NCI-H2227 treated with DMSO at 0.1 percent for 48 hours (cell line): ENCODE measurements at regions not wholly inside any gene's neighbourhood (a gene's known extent, or its start where the extent isn't known, plus 50 kb on each side); places are given as distances from the start of the nearest gene placed in this dataset.

ENCODE experiments used
- DNase-seq: peaks from one replicate; lab custom pipeline; 2025; lab: John Stamatoyannopoulos, UW

GRCh38 chr12:43095669-43096280, 456.2 kb downstream of the ADAMTS20 start:
- DNase-seq: no peak

DNA sequence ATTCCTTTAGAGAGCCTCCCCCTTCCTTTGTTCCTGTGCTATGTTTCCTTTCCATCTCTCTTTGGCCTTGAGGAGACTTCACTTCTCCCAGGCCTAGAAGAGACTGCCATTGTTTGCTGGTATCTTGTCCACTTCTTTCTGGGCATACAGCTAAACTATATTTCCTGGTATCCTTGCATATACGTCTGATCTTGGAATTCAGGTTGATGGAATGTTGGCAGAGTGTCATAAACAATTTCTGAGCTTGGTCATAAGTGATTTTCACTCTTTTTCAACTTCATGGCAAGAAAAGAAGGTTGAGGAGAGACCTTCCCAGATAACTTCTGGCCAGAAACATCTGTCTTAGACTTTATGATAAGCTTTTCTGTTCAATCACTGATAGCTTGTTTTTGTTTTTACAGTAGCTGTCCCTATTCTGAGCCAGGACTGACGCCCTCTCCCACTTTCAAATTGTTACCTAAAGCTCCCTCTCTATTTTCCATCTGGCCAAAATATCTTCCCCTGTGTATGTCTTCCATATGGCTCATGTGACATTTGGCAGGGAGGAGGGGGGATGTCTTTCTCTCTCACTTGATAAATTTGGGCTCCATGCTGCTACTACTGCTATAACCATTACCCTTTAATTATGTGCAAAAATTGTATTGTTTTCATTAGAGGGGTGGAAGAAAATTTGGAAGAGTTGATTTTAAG, 457.0 kb downstream of the ADAMTS20 start:
- DNase-seq: no peak

- no peak for DNase-seq
These were observed 461.0 kb downstream of the ADAMTS20 start for GRCh38 chr12:43090981-43091380.

DNA sequence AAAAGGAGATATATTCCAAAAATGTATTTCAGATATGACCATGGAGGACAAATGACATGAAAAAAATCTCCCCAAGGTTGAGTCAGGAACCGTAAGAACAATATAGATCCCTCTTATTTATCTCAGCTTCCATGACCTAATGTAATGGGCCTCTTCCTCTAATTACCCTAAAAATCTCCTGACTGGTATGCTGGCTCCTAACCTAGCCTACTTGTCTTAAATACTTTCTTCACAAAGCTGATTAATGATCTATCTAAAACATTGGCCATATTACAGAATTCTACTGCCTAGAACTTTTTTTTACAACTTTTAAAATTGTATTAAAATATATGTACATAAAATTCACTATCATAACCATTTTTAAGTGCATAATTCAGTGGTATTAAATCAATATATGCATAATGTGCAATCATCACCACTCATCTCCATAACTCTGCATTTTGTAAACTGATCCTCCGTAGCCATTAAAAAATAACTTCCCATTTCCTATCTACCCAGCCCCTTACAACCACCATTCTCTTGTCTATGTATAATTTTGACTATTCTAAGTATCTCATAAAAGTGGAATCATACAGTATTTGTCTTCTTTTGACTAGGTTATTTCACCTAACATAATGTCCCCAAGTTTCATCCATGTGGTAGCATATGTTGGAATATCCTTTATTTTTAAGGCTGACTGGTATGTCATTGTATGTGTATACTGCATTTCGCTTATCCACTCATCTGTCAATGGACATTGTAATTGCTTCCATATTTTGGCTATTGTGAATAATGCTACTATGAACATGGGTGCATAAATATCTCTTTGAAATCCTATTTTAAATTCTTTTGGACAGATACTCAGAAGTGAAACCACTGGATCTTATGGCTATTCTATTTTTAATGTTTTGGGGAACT, 464.6 kb downstream of the ADAMTS20 start:
- DNase-seq: no peak

DNA sequence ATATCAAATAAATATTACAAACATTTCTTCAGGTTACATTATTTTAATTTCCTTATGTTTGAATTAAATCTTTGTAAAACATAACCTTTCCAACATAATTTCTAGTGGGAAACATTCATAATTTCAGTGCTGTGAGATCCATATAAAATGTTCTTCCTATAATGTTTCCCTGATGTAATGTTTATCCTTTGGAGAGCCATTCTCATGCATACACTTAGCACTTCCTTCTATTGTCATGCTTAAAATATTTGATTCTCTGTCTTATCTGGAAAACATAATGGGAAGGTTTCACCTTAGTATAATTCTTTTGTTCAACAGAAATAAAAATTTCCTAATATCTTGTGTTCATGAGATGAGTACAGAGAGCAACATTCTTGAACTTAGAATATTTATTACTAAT, 472.5 kb downstream of the ADAMTS20 start:
- no peak for DNase-seq

DNA sequence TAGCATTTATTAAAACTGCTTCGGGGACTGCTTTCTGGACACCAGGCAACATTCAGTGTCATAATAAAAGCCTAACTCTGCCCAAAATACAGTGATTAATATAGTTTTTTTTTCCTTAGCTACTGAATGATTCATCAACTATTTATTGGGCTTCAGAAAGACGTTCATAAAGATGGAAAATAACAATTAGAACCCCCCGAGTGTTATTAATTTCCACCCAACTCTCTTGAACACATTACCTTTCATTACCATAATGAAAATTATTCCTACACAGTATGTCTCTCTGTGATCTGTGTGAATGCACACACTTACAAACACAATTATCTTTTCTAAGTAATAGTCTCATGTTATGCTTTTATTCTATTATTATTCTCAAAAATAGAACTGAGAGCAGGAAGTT, 473.0 kb downstream of the ADAMTS20 start:
- DNase-seq: no peak

GRCh38 chr12:43072431-43072830, 479.6 kb downstream of the ADAMTS20 start:
- DNase-seq: no peak

GRCh38 chr12:43069768-43070221, 480.2 kb upstream of the PRICKLE1 start:
- DNase-seq: no peak

GRCh38 chr12:43066471-43066870, 476.9 kb upstream of the PRICKLE1 start:
- DNase-seq: no peak

- no peak for DNase-seq
These were observed 474.1 kb upstream of the PRICKLE1 start for GRCh38 chr12:43063650-43064049.

GRCh38 chr12:43062201-43062895, 472.8 kb upstream of the PRICKLE1 start:
- no peak for DNase-seq

DNA sequence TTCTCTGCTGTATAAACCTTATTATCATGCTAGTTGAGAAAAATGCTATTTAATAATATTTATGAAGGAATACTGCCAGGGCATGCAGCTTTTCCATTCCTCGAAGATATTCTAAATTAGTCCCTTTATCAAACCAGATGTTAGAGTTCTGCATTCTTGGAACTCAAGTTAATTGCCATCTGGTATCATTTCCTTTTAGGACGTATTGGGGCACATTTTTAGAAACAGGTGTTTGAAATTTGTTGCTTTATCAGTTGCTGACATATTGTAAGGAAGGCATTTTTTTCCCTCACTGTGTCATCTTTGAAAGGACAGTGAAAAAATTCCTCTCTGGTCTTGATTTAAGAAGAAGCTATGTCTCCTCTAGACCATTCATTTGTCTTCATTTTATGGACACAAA, 471.2 kb upstream of the PRICKLE1 start:
- no peak for DNase-seq

DNA sequence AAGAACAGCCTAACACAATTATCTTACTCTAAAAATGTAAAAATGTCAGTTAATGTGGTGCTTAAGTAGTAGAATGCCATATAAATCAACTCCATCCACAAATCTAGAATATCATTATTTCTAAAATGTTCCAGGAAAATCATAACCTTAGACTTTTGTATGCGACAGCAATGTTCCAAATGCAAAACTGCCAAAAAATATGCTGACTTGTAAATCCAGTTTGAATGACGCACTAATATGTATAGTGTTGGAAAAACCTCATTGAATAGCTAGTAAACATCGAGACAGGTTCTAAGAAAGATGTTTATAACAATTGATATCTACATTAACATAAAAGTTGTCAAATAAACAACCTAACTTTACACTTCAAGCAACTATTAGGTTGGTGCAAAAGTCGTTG, 469.1 kb upstream of the PRICKLE1 start:
- DNase-seq: no peak

DNA sequence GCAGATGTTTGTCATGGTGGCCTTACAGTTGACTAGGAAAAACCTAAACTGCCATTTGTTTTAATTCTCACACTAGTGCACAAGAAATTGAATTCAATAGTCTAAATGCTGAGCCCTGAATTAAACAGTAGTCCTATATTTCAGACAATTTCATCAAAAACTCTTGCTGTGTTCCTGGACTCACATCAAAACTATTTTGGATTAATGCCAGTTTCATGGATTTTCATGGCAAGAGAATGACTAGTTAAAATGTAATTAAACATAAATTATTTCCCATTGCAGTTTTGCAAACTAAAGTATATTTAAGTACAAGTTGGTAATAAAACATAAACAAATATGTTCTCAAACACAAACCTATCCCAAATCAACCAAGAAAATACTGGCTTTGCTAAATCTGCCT, 468.0 kb upstream of the PRICKLE1 start:
- no peak for DNase-seq

DNA sequence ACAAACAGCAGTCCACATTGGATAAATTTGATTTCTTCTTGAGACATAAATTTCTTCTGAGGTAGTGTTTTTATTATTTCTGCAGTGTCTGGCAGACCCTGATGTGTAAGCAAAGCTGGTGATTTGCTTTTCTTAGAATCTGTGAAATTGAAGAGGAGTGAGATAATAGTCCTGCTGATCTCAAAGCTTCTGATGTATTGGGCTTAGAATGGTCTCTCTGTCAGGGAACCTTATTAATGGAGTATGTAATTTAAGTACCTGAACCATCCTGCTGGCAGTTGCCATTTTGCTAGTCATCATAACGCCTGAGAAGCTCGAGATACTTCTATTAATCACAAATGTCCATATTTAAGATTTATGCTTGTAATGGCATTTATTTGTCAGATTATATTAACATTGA, 464.5 kb upstream of the PRICKLE1 start:
- DNase-seq: no peak

DNA sequence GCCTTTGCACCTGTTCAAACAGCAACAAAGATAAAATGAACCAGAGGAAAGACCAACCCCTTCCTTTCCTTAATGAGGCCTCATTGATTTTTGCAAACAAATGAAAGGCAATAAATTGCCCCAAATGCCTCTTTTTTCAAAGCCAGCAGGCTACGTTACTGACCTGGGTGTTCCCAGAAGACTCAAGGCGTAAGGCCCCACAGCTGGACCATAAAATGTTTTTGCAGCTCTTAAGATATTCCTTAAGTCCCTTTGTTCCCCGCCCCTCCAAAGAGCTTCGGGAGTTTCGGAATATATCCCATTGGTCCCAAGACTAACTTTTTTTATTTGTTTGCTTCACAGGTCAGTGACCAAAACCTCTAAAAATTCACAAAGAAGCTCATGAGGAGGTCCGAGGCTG, 462.9 kb upstream of the PRICKLE1 start:
- DNase-seq: no peak

DNA sequence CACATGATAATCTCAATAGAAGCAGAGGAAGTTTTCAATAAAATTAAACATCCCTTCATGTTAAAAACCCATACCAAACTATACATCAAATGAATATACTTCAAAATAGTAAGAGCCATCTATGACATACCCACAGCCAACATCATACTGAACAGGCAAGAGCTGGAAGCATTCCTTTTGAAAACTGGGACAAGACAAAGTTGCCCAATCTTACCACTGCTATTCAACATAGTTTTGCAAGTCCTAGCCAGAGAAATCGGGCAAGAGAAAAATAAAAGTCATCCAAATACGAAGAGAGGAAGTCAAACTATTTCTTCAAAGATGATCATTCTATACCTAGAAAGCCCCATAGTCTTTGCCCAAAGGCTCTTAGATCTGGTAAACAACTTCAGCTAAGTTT, 454.7 kb upstream of the PRICKLE1 start:
- DNase-seq: no peak

GRCh38 chr12:43038991-43039390, 449.4 kb upstream of the PRICKLE1 start:
- no peak for DNase-seq

DNA sequence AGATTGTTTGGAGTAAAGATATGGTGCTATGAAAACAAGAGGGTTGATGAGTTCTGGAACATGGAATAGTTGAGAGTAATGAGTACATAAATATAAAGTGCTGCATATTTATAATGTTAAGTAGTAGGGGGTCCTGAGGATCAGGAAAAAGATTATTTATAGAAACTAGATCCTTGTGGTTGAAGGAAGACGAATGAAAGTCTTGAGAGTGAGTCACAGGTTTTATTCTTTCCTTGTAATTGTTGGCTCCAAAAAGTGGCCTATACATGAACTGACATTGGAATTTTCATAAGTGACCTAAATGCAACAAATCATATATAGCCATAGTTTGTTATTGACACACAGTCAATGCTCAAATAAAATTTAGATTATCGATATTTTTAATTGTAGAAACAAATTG, 440.4 kb upstream of the PRICKLE1 start:
- DNase-seq: no peak

DNA sequence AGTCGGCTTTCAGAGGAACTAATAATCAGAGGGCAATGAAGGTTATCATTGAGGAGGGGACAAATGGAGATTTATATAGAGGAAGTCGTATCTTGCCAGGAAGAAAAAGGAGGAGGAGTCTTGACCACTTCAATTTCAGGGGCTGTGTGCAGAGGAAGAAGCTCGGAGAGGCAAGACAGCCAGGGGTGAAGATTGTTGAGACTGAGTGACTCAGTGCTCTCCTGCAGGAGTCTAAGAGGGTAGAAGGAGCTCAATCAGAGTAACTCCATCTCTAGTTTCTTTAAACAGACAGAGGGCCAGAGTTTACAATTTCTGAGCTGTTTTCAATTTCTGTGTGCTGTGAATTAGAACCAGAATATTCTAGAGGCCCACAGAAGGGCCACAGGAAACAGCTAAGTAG, 439.3 kb upstream of the PRICKLE1 start:
- DNase-seq: no peak

- DNase-seq: no peak
These were observed 433.3 kb upstream of the PRICKLE1 start for GRCh38 chr12:43022838-43023237.

- no peak for DNase-seq
These were observed 425.7 kb upstream of the PRICKLE1 start for GRCh38 chr12:43015090-43015737.
